ENCODE measurements at regions not wholly inside any gene's neighbourhood (a gene's known extent, or its start where the extent isn't known, plus 50 kb on each side); places are given as distances from the start of the nearest gene placed in this dataset.
"Not testable (repeated sequence)": the region's sequence is repeated elsewhere in the genome, so short reads cannot be mapped to it uniquely, and the experiment has no call there.

GRCh38 chr6:105672856-105673538, 270.1 kb upstream of the PREP start:
- not testable (repeated sequence) for TF ChIP-seq ZSCAN20 (CRISPR knock-in tag; IDR thresholded peaks at IDR 0.05); ESRRA (IDR thresholded peaks at IDR 0.05; ENCODE audit: borderline replicate concordance, low read length); GATA3 (IDR thresholded peaks at IDR 0.05; ENCODE audit: borderline replicate concordance)
- TF ChIP-seq, protein P1, sequence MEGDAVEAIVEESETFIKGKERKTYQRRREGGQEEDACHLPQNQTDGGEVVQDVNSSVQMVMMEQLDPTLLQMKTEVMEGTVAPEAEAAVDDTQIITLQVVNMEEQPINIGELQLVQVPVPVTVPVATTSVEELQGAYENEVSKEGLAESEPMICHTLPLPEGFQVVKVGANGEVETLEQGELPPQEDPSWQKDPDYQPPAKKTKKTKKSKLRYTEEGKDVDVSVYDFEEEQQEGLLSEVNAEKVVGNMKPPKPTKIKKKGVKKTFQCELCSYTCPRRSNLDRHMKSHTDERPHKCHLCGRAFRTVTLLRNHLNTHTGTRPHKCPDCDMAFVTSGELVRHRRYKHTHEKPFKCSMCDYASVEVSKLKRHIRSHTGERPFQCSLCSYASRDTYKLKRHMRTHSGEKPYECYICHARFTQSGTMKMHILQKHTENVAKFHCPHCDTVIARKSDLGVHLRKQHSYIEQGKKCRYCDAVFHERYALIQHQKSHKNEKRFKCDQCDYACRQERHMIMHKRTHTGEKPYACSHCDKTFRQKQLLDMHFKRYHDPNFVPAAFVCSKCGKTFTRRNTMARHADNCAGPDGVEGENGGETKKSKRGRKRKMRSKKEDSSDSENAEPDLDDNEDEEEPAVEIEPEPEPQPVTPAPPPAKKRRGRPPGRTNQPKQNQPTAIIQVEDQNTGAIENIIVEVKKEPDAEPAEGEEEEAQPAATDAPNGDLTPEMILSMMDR (IDR thresholded peaks at IDR 0.05), result not testable (repeated sequence)
- TF ChIP-seq, protein P2, sequence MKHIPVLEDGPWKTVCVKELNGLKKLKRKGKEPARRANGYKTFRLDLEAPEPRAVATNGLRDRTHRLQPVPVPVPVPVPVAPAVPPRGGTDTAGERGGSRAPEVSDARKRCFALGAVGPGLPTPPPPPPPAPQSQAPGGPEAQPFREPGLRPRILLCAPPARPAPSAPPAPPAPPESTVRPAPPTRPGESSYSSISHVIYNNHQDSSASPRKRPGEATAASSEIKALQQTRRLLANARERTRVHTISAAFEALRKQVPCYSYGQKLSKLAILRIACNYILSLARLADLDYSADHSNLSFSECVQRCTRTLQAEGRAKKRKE (CRISPR knock-in tag; IDR thresholded peaks at IDR 0.05; ENCODE audit: low read depth), result not testable (repeated sequence)
